HL-60 (cell line): ENCODE measurements at regions not wholly inside any gene's neighbourhood (a gene's known extent, or its start where the extent isn't known, plus 50 kb on each side); places are given as distances from the start of the nearest gene placed in this dataset.

Source experiments
- POLR2AphosphoS5 ChIP-seq: IDR thresholded peaks from 2 replicates; pipeline ENCODE4 v1.6.1; 2012; ENCODE audit warnings: low read depth
- TF ChIP-seq, protein P1 (sequence below): IDR thresholded peaks from one replicate; pipeline ENCODE4 v1.5.1; 2011; ENCODE audit warnings: low read length, control low read depth, inconsistent platforms; ENCODE audit not compliant: insufficient read depth
- TF ChIP-seq, protein P2 (sequence below): IDR thresholded peaks from 2 replicates; pipeline ENCODE4 v1.6.1; 2012; ENCODE audit warnings: low read depth; ENCODE audit not compliant: insufficient replicate concordance

DNA sequence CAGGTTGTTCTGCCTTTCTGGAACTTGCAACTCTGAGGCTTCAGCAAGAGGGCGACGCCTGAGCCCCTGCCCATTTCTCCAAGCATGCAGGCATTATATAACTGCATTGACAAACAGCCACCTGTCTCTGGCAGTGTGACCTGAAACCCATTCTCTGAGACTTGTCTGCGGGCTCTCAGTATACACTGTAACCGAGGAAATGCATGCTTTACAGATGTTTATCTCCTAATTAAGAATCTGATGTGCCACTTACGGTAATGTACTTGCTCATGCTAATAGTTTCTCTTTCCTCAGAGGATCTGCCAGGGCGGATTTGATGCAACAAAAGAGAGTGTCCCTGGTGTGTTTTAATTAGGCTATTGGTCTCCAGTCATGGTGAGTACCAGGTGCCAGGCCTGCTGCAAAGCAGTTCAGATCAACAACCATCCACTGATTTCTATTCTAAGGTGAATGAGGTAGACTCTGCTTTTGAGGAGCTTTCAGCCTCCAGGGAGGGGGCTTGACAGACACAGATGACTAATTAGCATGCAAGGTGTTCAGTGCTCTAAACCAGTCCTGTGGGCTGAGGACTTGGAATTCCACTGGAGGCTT lies 593.7 kb upstream of the KLF4 start:
- TF ChIP-seq, protein P1, sequence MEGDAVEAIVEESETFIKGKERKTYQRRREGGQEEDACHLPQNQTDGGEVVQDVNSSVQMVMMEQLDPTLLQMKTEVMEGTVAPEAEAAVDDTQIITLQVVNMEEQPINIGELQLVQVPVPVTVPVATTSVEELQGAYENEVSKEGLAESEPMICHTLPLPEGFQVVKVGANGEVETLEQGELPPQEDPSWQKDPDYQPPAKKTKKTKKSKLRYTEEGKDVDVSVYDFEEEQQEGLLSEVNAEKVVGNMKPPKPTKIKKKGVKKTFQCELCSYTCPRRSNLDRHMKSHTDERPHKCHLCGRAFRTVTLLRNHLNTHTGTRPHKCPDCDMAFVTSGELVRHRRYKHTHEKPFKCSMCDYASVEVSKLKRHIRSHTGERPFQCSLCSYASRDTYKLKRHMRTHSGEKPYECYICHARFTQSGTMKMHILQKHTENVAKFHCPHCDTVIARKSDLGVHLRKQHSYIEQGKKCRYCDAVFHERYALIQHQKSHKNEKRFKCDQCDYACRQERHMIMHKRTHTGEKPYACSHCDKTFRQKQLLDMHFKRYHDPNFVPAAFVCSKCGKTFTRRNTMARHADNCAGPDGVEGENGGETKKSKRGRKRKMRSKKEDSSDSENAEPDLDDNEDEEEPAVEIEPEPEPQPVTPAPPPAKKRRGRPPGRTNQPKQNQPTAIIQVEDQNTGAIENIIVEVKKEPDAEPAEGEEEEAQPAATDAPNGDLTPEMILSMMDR: no peak
- TF ChIP-seq, protein P2, sequence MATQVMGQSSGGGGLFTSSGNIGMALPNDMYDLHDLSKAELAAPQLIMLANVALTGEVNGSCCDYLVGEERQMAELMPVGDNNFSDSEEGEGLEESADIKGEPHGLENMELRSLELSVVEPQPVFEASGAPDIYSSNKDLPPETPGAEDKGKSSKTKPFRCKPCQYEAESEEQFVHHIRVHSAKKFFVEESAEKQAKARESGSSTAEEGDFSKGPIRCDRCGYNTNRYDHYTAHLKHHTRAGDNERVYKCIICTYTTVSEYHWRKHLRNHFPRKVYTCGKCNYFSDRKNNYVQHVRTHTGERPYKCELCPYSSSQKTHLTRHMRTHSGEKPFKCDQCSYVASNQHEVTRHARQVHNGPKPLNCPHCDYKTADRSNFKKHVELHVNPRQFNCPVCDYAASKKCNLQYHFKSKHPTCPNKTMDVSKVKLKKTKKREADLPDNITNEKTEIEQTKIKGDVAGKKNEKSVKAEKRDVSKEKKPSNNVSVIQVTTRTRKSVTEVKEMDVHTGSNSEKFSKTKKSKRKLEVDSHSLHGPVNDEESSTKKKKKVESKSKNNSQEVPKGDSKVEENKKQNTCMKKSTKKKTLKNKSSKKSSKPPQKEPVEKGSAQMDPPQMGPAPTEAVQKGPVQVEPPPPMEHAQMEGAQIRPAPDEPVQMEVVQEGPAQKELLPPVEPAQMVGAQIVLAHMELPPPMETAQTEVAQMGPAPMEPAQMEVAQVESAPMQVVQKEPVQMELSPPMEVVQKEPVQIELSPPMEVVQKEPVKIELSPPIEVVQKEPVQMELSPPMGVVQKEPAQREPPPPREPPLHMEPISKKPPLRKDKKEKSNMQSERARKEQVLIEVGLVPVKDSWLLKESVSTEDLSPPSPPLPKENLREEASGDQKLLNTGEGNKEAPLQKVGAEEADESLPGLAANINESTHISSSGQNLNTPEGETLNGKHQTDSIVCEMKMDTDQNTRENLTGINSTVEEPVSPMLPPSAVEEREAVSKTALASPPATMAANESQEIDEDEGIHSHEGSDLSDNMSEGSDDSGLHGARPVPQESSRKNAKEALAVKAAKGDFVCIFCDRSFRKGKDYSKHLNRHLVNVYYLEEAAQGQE: no peak
- no peak for TF ChIP-seq POLR2AphosphoS5
